ENCODE measurements at regions not wholly inside any gene's neighbourhood (a gene's known extent, or its start where the extent isn't known, plus 50 kb on each side); places are given as distances from the start of the nearest gene placed in this dataset.

DNA sequence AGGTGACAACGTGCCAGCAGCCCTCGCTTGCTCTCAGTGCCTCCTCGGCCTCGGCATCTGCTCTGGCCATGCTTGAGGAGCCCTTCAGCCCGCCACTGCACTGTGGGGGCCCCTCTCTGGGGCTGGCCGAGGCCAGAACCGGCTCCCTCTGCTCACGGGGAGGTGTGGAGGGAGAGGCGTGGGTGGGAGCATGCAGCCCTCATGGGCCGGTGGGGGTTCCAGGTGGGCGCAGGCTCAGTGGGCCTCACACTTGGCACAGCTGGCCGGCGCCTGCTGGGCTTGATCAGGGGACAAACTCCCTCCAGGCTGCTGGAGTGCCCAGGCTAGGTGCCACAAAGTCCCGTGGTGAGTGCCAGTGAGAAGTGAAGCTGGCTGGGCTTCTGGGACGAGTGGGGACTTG is 566.6 kb upstream of the ID4 start:
- DNase-seq = no peak

DNA sequence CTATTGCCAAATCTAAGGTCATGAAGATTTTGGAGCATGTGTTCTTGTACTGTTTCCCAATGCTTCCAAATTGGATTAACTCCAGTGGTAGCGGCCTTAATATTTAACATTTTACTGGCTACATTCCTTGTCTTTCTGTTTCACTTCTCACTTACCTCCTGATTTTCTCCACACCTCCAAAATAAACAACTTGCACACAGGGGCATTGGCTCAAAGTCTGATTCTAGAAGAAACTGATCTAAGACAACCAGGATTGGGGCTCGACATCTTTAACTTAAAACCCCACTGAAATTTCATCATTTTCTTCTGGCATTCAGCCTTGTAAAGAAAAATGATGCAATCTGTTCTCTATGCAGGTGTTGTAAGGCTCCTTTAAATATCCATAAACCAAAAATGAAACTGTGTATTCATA is 557.9 kb upstream of the ID4 start:
- DNase-seq = peak; percentile 21

DNA sequence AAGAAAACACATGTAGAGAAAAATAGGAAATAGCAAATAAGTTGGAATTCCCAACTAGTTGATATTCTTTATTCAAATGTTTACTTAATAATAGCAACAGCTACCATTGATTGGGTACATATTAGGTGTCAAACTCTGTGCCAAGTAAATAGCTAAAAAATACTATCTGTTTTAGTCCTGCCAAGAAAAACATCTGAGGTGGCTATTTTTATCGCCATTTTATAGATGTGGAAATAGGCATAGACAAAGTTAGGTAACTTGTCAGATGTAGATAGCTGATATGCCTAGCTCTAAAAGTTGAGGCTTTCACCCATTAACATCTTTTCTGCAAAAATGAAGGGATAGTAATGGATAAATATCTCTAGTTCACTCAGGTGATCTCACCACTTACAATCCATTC is 549.2 kb upstream of the ID4 start:
- DNase-seq = no peak

- no peak for DNase-seq
These were observed 547.7 kb upstream of the ID4 start for GRCh38 chr6:19289457-19289856.

- no peak for DNase-seq
These were observed 539.3 kb upstream of the ID4 start for GRCh38 chr6:19297880-19298279.

GRCh38 chr6:19298421-19298820 is 538.7 kb upstream of the ID4 start:
- no peak for DNase-seq

DNA sequence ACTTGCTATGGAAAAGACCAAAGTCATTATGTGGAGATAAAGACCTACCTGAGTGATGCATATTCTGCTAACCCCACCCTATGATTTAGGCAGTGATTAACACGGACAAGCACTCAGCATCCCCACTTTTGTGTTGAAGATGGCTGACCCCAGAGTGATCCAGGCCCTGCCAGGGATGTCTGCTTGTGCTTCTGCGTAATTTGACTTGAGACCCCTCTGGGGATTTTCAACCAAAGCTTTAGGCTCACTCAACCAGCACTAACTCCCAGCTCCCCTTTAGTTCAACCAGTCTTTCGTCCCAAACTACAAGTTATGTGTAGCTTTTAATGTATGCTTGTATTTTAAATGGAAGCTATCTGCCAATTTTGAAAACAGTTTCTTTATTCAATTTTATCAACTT is 538.0 kb upstream of the ID4 start:
- DNase-seq = no peak

DNA sequence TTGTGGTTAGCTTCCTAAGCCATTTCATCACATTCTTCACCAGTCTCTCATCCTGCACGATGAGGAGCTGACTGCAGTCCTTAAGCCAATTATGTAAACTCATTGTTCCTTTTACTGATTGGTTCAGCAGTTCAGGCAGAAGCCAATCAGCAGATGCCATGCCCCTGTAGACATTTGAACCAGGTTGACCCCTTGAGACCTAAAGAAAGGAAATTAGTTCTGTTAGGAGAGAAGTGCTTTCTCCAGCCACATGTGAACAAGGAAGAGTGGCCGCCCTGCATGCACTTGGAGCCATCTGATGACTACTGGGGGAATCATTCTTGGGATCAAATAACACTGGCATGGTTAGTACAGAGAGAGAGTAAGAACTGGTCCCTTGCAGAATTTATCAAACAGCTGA is 535.2 kb upstream of the ID4 start:
- DNase-seq = peak; percentile 59

GRCh38 chr6:19303383-19303782 is 533.8 kb upstream of the ID4 start:
- peak; percentile 8 for DNase-seq

DNA sequence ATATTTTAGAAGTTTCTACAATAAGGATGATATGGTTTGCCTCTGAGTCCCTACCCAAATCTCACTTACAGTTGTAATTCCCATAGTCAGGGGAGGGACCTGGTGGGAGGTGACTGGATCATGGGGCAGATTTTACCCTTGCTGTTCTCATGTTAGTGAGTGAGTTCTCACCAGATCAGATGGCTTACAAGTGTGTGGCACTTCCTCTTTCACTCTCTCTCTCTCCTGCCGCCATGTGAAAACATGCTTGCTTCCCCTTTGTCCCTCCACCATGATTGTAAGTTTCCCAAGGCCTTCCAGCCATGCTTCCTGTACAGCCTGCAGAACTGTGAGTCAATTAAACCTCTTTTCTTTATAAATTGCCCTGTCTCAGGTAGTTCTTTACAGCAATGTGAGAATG is 527.5 kb upstream of the ID4 start:
- DNase-seq = no peak

GRCh38 chr6:19311786-19312185 is 525.4 kb upstream of the ID4 start:
- no peak for DNase-seq

GRCh38 chr6:19312241-19312978 is 524.8 kb upstream of the ID4 start:
- no peak for DNase-seq

GRCh38 chr6:19317431-19317986 is 519.7 kb upstream of the ID4 start:
- DNase-seq = no peak

DNA sequence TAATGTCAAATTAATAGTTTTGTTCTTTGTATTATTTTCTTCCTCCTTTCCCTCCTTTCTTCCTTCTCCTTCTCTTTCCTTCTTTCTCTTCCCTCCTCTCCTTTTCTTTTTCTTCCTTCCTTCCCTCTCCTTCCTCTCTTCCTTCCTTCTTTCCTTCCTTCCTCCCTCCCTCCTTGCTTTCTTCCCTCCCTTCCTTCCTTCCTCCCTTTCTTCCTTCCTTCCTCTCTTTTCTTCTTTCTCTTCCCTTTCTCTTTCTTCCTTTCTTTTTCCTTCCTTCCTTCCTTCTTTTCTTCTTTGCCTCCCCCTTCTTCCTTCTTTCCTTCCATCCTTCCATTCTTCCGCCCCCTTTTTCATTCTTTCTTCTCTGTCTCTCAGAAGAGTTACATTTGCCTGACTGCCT is 518.2 kb upstream of the ID4 start:
- no peak for DNase-seq

DNA sequence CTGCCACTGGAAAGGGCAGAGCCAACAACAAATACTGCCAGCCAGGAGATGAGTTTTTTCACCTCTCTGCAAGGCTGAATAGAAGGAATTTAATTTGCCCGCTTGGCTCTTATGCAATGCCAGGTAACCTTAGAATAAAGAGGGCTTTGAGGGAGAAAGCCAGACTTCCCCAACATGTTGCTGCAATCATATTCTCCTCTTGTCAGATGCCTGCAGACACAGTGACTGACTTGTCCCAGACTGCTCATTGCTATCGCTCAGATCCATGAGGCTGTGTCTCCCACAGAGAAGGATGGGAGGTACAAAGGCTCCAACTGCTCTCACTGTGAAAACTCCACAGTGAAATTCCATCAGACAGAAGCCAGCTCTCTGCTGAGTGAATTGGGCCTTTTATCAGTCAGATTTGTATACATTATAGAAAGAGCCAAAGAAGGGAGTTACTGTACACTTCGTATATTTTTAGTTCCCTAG is 517.0 kb upstream of the ID4 start:
- no peak for DNase-seq

- peak; percentile 79 for DNase-seq
These were observed 514.3 kb upstream of the ID4 start for GRCh38 chr6:19322691-19323485.

- no peak for DNase-seq
These were observed 512.8 kb upstream of the ID4 start for GRCh38 chr6:19324376-19324775.

GRCh38 chr6:19325335-19325789 is 511.8 kb upstream of the ID4 start:
- peak; percentile 42 for DNase-seq

- DNase-seq = peak; percentile 69
These were observed 509.9 kb upstream of the ID4 start for GRCh38 chr6:19327241-19327640.

- DNase-seq = no peak
These were observed 509.5 kb upstream of the ID4 start for GRCh38 chr6:19327661-19328060.

DNA sequence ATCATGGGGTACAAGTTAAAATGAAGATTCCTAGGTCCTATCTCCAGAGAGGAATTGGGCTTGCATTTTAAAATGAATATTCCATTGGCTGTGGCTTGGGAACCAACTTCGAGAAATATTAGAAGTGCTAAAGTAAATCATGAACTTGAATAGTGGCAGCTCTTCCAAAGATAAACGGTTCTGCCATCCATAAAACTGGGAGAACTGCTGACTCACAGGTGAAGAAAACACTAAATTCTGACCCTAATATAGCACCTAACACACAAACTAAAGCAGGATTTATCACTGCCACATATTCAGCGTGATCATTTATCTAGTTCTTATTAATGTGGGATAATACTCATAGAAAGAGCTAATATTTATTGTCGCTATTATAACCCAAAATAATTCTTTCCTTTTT is 508.1 kb upstream of the ID4 start:
- no peak for DNase-seq

GRCh38 chr6:19331089-19331488 is 506.1 kb upstream of the ID4 start:
- DNase-seq = no peak

- no peak for DNase-seq
These were observed 504.2 kb upstream of the ID4 start for GRCh38 chr6:19332806-19333460.
